ENCODE measurements at regions not wholly inside any gene's neighbourhood (a gene's known extent, or its start where the extent isn't known, plus 50 kb on each side); places are given as distances from the start of the nearest gene placed in this dataset.

- no peak for TF ChIP-seq CTCF (IDR thresholded peaks at IDR 0.05; ENCODE audit: insufficient read depth, low read length, poor library complexity, severe bottlenecking)
- TF ChIP-seq EZH2phosphoT487 (conservative IDR thresholded peaks at IDR 0.05; ENCODE audit: low read length), result no peak
Measured at GRCh38 chr9:135007601-135008000, 79.9 kb upstream of the OLFM1 start.

All from SU-DHL-6 (cell line).